ENCODE measurements at regions not wholly inside any gene's neighbourhood (a gene's known extent, or its start where the extent isn't known, plus 50 kb on each side); places are given as distances from the start of the nearest gene placed in this dataset.

DNA sequence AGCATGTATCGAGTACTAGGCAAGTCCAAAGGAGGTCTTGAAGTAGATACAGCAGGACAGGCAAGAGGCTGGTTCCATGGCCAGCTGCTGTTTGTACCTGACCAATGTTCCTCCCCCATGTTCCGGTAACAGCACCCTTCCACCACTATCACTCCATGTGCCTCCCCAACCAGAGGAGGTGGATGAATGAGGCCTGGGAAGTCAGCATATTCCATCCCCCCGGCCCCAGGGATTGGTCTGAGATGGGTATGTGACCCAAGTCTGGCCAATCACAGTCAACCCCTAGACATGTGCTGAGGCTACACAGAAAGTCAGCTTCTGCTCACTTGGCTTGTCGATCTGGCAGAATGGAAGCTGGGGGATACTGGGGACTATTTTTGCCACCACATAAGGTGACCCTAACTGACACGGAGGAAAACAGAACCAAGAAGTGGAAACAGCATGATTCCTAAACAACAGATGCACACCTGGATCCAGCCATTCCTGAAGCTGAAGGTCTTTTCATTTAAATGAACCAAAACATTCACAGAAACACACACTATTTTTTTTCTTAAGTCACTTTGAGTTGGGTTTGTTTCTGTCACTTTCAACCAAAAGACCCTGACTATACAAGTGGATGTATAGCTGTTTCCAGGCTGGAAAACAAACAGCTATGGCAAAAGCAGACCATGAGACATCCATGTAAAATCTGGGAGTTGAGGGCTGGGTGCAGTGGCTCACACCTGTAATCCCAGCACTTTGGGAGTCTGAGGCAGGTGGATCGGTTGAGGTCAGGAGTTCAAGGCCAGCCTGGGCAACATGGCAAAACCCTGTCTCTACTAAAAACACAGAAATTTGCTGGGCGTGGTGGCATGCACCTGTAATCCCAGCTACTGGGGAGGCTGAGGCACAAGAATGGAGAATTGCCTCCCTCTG lies 70.4 kb upstream of the PTPN1 start:
- Histone ChIP-seq H3K4me3 (no peak overlapping the region), H3K27me3 (no peaks in the 10 kb centered on the region), H3K4me1 (peaks cover 4 to 51% (median 37%) of the 10 kb centered on the region in 3 donors), H3K36me3 (no peaks in the 10 kb centered on the region), H3K9me3 (no peaks in the 10 kb centered on the region), H3K27ac (peak overlapping the region; percentile 49 to 89 (median 66))
- no peak for DNase-seq
- intact Hi-C loops (cut with DNase I) = no loop called here
- TF ChIP-seq POLR2A (IDR thresholded peaks at IDR 0.05) = no peak
- WGBS, 2 donors = 76 to 88% methylated on average over 5 to 6 of the region's 7 CpGs

DNA sequence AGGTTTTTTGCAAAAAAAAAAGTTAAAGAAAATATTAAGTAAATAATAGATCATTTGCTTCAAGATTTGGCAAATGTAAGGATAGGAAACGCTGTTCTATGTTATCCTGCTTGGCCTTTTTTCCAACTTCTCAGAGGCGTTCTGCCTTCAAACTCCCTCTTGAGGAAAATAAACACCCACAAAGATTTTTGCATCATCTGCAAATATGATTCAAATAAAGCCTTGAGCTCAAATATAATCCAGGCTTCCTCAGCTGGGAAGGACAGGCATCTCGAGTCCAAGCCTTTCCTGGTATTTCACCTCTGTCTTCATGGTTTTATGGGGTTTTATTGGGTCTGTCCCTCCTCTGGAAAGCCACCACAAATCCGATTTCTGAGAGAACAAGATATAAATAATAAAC lies 67.7 kb upstream of the PTPN1 start:
- TF ChIP-seq, protein P1, sequence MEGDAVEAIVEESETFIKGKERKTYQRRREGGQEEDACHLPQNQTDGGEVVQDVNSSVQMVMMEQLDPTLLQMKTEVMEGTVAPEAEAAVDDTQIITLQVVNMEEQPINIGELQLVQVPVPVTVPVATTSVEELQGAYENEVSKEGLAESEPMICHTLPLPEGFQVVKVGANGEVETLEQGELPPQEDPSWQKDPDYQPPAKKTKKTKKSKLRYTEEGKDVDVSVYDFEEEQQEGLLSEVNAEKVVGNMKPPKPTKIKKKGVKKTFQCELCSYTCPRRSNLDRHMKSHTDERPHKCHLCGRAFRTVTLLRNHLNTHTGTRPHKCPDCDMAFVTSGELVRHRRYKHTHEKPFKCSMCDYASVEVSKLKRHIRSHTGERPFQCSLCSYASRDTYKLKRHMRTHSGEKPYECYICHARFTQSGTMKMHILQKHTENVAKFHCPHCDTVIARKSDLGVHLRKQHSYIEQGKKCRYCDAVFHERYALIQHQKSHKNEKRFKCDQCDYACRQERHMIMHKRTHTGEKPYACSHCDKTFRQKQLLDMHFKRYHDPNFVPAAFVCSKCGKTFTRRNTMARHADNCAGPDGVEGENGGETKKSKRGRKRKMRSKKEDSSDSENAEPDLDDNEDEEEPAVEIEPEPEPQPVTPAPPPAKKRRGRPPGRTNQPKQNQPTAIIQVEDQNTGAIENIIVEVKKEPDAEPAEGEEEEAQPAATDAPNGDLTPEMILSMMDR (IDR thresholded peaks at IDR 0.05) = no peak
- no peak for TF ChIP-seq POLR2A (IDR thresholded peaks at IDR 0.05)
- Histone ChIP-seq H3K4me1 (peaks cover 4 to 33% (median 25%) of the 10 kb centered on the region in 3 donors), H3K9me3 (no peaks in the 10 kb centered on the region), H3K27ac (peak overlapping the region in 2 of 4 donors; percentile 19 to 79), H3K27me3 (no peaks in the 10 kb centered on the region), H3K36me3 (no peaks in the 10 kb centered on the region), H3K4me3 (no peak overlapping the region)
- intact Hi-C loops (cut with DNase I) = no loop called here
- no peak for DNase-seq
- WGBS, 2 donors = 63 to 82% methylated on average over 4 of the region's 4 CpGs

DNA sequence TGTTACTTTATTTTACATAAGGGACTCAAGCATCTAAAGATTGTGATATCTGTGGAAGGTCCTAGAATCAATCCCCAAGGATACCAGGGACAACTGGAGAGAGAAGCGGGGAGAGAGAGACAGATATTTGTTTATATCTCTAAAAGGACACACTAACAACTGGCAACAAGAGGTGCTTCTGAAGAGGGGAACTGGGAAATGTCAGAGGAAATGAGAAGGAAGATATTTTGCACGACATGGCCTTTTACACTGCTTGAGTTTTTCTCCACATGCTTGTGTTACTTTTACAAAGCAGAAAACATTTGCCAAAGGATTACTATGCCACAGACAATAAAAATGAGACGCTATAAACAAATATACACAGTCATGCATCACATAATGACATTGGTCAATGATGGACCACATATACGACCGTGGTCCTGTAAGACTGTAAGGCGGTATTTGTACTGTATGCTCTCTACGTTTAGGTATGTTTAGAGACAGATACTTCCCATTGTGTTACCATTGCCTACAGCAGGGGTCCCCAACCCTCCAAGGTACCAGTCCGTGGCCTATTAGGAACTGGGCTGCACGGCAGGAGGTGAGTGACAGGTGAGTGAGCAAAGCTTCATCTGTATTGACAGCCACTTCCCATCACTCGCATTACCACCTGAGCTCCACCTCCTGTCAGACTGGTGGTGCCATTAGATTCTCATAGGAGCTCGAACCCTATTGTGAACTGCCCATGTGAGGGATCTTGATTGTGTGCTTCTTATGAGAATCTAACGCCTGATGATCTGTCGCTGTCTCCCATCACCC lies 64.6 kb upstream of the PTPN1 start:
- Histone ChIP-seq H3K27me3 (no peaks in the 10 kb centered on the region), H3K4me1 (peaks cover 0 to 16% (median 16%) of the 10 kb centered on the region in 3 donors), H3K4me3 (no peak overlapping the region), H3K27ac (no peak overlapping the region), H3K36me3 (no peaks in the 10 kb centered on the region), H3K9me3 (no peaks in the 10 kb centered on the region)
- TF ChIP-seq POLR2A (IDR thresholded peaks at IDR 0.05) = no peak
- TF ChIP-seq, protein P1 (IDR thresholded peaks at IDR 0.05) = no peak
- DNase-seq = no peak
- intact Hi-C loops (cut with DNase I) = no loop called here
- WGBS, 2 donors = 79 to 84% methylated on average over 13 of the region's 13 CpGs

- TF ChIP-seq, protein P1 (IDR thresholded peaks at IDR 0.05) = no peak
- TF ChIP-seq POLR2A (IDR thresholded peaks at IDR 0.05) = no peak
- H3K27me3 ChIP-seq = no peaks in the 10 kb centered on the region
- intact Hi-C loops (cut with DNase I) = no loop called here
- no peaks in the 10 kb centered on the region for H3K36me3 ChIP-seq
- DNase-seq = no peak
- peaks cover 6 to 17% (median 14%) of the 10 kb centered on the region in 3 donors for H3K4me1 ChIP-seq
- H3K9me3 ChIP-seq = no peaks in the 10 kb centered on the region
- H3K27ac ChIP-seq = no peak overlapping the region
- 80 to 89% methylated on average over 13 to 15 of the region's 16 CpGs for WGBS, 2 donors
- no peak overlapping the region for H3K4me3 ChIP-seq
Observed at GRCh38 chr20:50446351-50447101, 63.7 kb upstream of the PTPN1 start.

- TF ChIP-seq POLR2A (IDR thresholded peaks at IDR 0.05) = no peak
- TF ChIP-seq, protein P1 (IDR thresholded peaks at IDR 0.05) = no peak
- no peak for DNase-seq
- WGBS, 2 donors = 81 to 94% methylated on average over 6 of the region's 6 CpGs
- Histone ChIP-seq H3K9me3 (no peaks in the 10 kb centered on the region), H3K4me3 (no peak overlapping the region), H3K27me3 (no peaks in the 10 kb centered on the region), H3K36me3 (no peaks in the 10 kb centered on the region), H3K27ac (no peak overlapping the region), H3K4me1 (peaks cover 7 to 14% (median 14%) of the 10 kb centered on the region in 3 donors)
- intact Hi-C loops (cut with DNase I) = no loop called here
Observed at GRCh38 chr20:50447102-50447804, 62.9 kb upstream of the PTPN1 start.
